Panc1 (cell line): ENCODE measurements at regions not wholly inside any gene's neighbourhood (a gene's known extent, or its start where the extent isn't known, plus 50 kb on each side); places are given as distances from the start of the nearest gene placed in this dataset.

Experiments used
- ATAC-seq: fragments of 200-7000 bp; cut with Tn5 transposase; 2 replicates; pipeline ENCODE4 v1.9.1; 2020; ENCODE audit warnings: mild to moderate bottlenecking, moderate library complexity
- BruUV-seq: library from RNA; stranded (reverse); fragments of 400-500 nt; replicated peaks from 2 replicates; lab custom pipeline; 2021; lab: Mats Ljungman, UMichigan
- CTCF ChIA-PET: fragments of 300-600 bp; sonication (Branson Sonifier 250); formaldehyde crosslinking; loops from one replicate; lab custom pipeline; 2022; ENCODE audit warnings: antibody characterized with exemption; lab: Charles Lee
- POLR2A ChIA-PET: fragments of 300-600 bp; sonication (Branson Sonifier 250); formaldehyde crosslinking; loops from one replicate; lab custom pipeline; 2022; ENCODE audit warnings: antibody characterized with exemption; lab: Charles Lee
- DNase-seq: peaks from one replicate; pipeline ENCODE4 v3.0.0-alpha.2; 2010; ENCODE audit warnings: low read depth, low spot score
- H3K27ac ChIP-seq: 2 replicates; pipeline ENCODE4 v1.5.1; 2011; ENCODE audit warnings: mild to moderate bottlenecking, low read length, inconsistent platforms
- H3K27me3 ChIP-seq: fragments of 200-500 bp; sonication (Bioruptor generic); 2 replicates; pipeline ENCODE4 v1.6.0; 2014; ENCODE audit warnings: low read length, inconsistent platforms; ENCODE audit not compliant: control insufficient read depth, insufficient read depth
- H3K36me3 ChIP-seq: fragments of 200-500 bp; sonication (Bioruptor generic); 2 replicates; pipeline ENCODE4 v1.5.1; 2014; ENCODE audit warnings: inconsistent platforms, mild to moderate bottlenecking, low read length, moderate library complexity; ENCODE audit not compliant: control insufficient read depth, insufficient read depth
- H3K4me1 ChIP-seq: 2 replicates; pipeline ENCODE4 v1.5.1; 2011; ENCODE audit warnings: inconsistent platforms, mild to moderate bottlenecking, low read length, moderate library complexity; ENCODE audit not compliant: control insufficient read depth, insufficient read depth
- H3K4me3 ChIP-seq, 2 experiments: 2 replicates each; pipeline ENCODE4 v1.5.1; 2011 to 2012; ENCODE audit warnings: low read depth in 2 of 2, low read length in 2 of 2, mild to moderate bottlenecking in 2 of 2, inconsistent platforms in 1 of 2, moderate library complexity in 1 of 2
- H3K9me3 ChIP-seq: fragments of 200-500 bp; sonication (Bioruptor generic); 2 replicates; pipeline ENCODE4 v1.5.1; 2014; ENCODE audit warnings: low read depth, mild to moderate bottlenecking, inconsistent platforms, low read length, moderate library complexity; ENCODE audit not compliant: control insufficient read depth, insufficient read depth
- CTCF ChIP-seq: fragments of 450-650 bp; IDR thresholded peaks from 2 replicates; pipeline ENCODE4 v1.5.1; 2017; ENCODE audit warnings: mild to moderate bottlenecking
- POLR2AphosphoS5 ChIP-seq: IDR thresholded peaks from 2 replicates; pipeline ENCODE4 v1.6.1; 2012; ENCODE audit warnings: mild to moderate bottlenecking, low read depth, low read length, moderate library complexity
- REST ChIP-seq, 2 experiments: IDR thresholded peaks; 2 replicates each; pipeline ENCODE4 v1.6.1; 2011 to 2012; ENCODE audit warnings: low read depth in 2 of 2, control low read depth in 1 of 2, low read length in 1 of 2, mild to moderate bottlenecking in 1 of 2, moderate library complexity in 1 of 2; ENCODE audit not compliant: insufficient read depth in 1 of 2
- SIN3A ChIP-seq: IDR thresholded peaks from 2 replicates; pipeline ENCODE4 v1.6.1; 2012; ENCODE audit warnings: low read depth, mild to moderate bottlenecking, low read length, moderate library complexity, borderline replicate concordance; ENCODE audit not compliant: insufficient read depth
- TCF7L2 ChIP-seq: IDR thresholded peaks from 2 replicates; pipeline ENCODE4 v1.6.1; 2011; ENCODE audit warnings: mild to moderate bottlenecking, low read depth, low read length, inconsistent platforms
- in situ Hi-C: cut with HindIII; loops from 2 replicates; pipeline ENCODE4 v1.10.0; 2016; ENCODE audit warnings: low sequenced_read_pairs, low pct_unique_long_range_greater_than_20kb
- intact Hi-C: fragments of 100-400 bp; cut with micrococcal nuclease; formaldehyde crosslinking; loops from one replicate; pipeline ENCODE4 v1.10.0; 2022; ENCODE audit not compliant: unreplicated experiment

- H3K27ac ChIP-seq, result no peak overlapping the region
- H3K27me3 ChIP-seq, result no peaks in the 10 kb centered on the region
- no peaks in the 10 kb centered on the region for H3K4me1 ChIP-seq
- in situ Hi-C loops (no loop called here), intact Hi-C loops (no loop called here)
- BruUV-seq, result no TSS peak
- ChIA-PET POLR2A (no interaction called here), CTCF (no interaction called here)
- ATAC-seq, result no peak
- no peaks in the 10 kb centered on the region for H3K9me3 ChIP-seq
- TF ChIP-seq CTCF, result no peak
- no peak for TF ChIP-seq TCF7L2
- no peak for TF ChIP-seq POLR2AphosphoS5
- TF ChIP-seq SIN3A, result no peak
- TF ChIP-seq REST (IDR thresholded peaks at IDR 0.05; ENCODE audit: insufficient read depth in 1 of 2, low read depth in 2 of 2, low read length in 1 of 2), result no peak
- no peak for DNase-seq
- no peaks in the 10 kb centered on the region for H3K36me3 ChIP-seq
- H3K4me3 ChIP-seq, result no peak overlapping the region
Measured at GRCh38 chr18:1412655-1413322, 508.1 kb downstream of the ADCYAP1 start.

DNA sequence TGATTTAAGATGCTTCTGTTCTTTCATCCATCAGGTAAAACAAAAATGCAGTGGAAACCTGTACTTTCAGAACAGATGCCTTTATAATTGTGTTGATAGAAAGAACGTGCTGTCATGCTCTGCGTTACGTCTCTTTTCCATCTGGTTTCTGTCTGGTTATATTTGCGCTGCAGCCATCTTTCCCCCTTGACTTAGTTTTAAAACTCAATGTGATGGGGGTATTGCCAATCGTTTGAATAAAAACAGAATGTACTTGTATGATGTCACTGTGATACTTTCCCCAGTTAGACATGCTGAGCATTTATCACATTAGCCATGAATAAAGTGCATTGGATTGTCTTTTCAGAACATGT is 508.6 kb downstream of the ADCYAP1 start:
- TF ChIP-seq REST (IDR thresholded peaks at IDR 0.05; ENCODE audit: insufficient read depth in 1 of 2, low read depth in 2 of 2, low read length in 1 of 2), result no peak
- no peak for TF ChIP-seq TCF7L2
- no peak for TF ChIP-seq POLR2AphosphoS5
- no peak for TF ChIP-seq SIN3A
- TF ChIP-seq CTCF, result no peak
- no peaks in the 10 kb centered on the region for H3K36me3 ChIP-seq
- DNase-seq (no peak), ATAC-seq (no peak)
- ChIA-PET CTCF (no interaction called here), POLR2A (no interaction called here)
- no TSS peak for BruUV-seq
- no peak overlapping the region for H3K27ac ChIP-seq
- H3K4me1 ChIP-seq, result no peaks in the 10 kb centered on the region
- H3K4me3 ChIP-seq, result no peak overlapping the region
- no peaks in the 10 kb centered on the region for H3K27me3 ChIP-seq
- intact Hi-C loops (no loop called here), in situ Hi-C loops (no loop called here)
- no peaks in the 10 kb centered on the region for H3K9me3 ChIP-seq
